DND-41 (cell line): ENCODE measurements at regions not wholly inside any gene's neighbourhood (a gene's known extent, or its start where the extent isn't known, plus 50 kb on each side); places are given as distances from the start of the nearest gene placed in this dataset.

Experiments
- ATAC-seq: fragments of 200-7000 bp; cut with Tn5 transposase; 3 replicates; pipeline ENCODE4 v1.9.1; 2021; ENCODE audit warnings: low read depth; ENCODE audit not compliant: insufficient read depth
- DNase-seq: peaks from one replicate; pipeline ENCODE4 v3.0.0-alpha.2; 2020
- H2AFZ ChIP-seq: 2 replicates; pipeline ENCODE4 v1.6.0; 2012; ENCODE audit warnings: low read depth, low read length
- H3K27ac ChIP-seq: 2 replicates; pipeline ENCODE4 v1.5.1; 2012; ENCODE audit warnings: low read length, inconsistent platforms
- H3K27me3 ChIP-seq: fragments of 200-600 bp; sonication (generic); 2 replicates; pipeline ENCODE4 v1.6.0; 2012; ENCODE audit warnings: low read length, mild to moderate bottlenecking, inconsistent platforms; ENCODE audit not compliant: insufficient read depth, poor library complexity
- H3K36me3 ChIP-seq: 2 replicates; pipeline ENCODE4 v1.5.1; 2012; ENCODE audit warnings: low read length, inconsistent platforms; ENCODE audit not compliant: insufficient read depth
- H3K4me1 ChIP-seq: 2 replicates; pipeline ENCODE4 v1.5.1; 2012; ENCODE audit warnings: mild to moderate bottlenecking, low read length; ENCODE audit not compliant: insufficient read depth
- H3K4me2 ChIP-seq: 2 replicates; pipeline ENCODE4 v1.6.0; 2012; ENCODE audit warnings: mild to moderate bottlenecking, moderate library complexity, low read length, inconsistent platforms; ENCODE audit not compliant: insufficient read depth
- H3K4me3 ChIP-seq, 2 experiments: fragments of 200-600 bp in 1 of 2; shearing (Covaris generic) in 1 of 2; 2 replicates each; pipeline ENCODE4 v1.5.1; 2012 to 2016; ENCODE audit warnings: inconsistent platforms in 2 of 2, low read length in 2 of 2, mild to moderate bottlenecking in 2 of 2, low read depth in 1 of 2, moderate library complexity in 1 of 2
- H3K79me2 ChIP-seq: 2 replicates; pipeline ENCODE4 v1.6.0; 2012; ENCODE audit warnings: low read length, inconsistent platforms; ENCODE audit not compliant: insufficient read depth
- H3K9ac ChIP-seq: 2 replicates; pipeline ENCODE4 v1.6.0; 2012; ENCODE audit warnings: low read depth, mild to moderate bottlenecking, inconsistent platforms, low read length, moderate library complexity
- H3K9me3 ChIP-seq: 2 replicates; pipeline ENCODE4 v1.5.1; 2012; ENCODE audit warnings: low read length, moderate library complexity, mild to moderate bottlenecking, inconsistent platforms; ENCODE audit not compliant: insufficient read depth, severe bottlenecking
- H4K20me1 ChIP-seq: 2 replicates; pipeline ENCODE4 v1.6.0; 2012; ENCODE audit warnings: low read length; ENCODE audit not compliant: insufficient read depth
- EZH2 ChIP-seq: IDR thresholded peaks from 3 replicates; pipeline ENCODE4 v1.6.1; 2012; ENCODE audit warnings: borderline replicate concordance, low read depth, mild to moderate bottlenecking, moderate library complexity, low read length, inconsistent platforms; ENCODE audit not compliant: severe bottlenecking
- TF ChIP-seq, protein P1 (sequence below): IDR thresholded peaks from 2 replicates; pipeline ENCODE4 v1.5.1; 2012; ENCODE audit warnings: borderline replicate concordance, low read length, moderate library complexity, mild to moderate bottlenecking; ENCODE audit not compliant: poor library complexity, severe bottlenecking; ENCODE audit errors: extremely low read depth

DNA sequence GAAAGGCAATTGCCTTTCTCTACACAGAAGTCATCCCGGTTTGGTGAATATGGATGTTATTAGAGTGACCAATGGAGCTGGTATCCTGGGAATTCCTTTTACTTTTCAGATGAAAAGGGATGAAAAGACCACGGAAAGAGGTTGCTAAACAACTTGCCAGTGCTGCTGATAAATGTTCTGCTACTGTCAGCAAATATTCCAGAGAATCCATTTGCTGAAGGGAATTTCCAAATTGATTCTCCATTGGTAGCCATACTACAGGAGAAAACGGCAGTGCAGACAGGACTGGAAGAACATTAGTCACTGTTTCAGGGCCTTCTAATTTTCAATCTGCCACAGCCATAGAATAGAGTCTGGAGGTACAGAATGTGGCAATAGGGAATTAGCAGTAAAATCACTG is 451.5 kb downstream of the PCDH11X start:
- no peak for DNase-seq

DNA sequence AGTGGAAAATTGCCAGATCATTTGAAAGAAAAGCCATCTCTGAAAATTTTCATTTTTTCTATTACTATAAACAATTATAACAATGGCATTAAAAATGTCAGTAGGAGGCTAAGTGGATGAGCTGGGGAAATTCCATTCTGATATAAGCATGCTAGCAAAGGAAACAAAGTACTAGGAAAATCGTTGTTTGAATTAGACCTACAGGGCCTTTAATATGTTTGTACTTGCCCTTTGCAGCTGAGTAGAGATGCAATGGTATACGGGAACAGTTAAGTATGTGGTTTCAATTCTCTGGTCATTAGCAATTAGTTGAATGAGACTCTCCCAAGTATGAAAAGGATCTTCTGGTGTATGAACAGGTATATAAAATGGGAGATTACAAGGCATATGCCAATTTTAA is 452.2 kb downstream of the PCDH11X start:
- Histone ChIP-seq H3K27ac (no peak overlapping the region), H3K79me2 (no peaks in the 10 kb centered on the region), H3K4me3 (no peak overlapping the region), H3K36me3 (no peaks in the 10 kb centered on the region), H2AFZ (no peak overlapping the region), H3K27me3 (no peaks in the 10 kb centered on the region), H3K4me2 (no peak overlapping the region), H3K9me3 (no peaks in the 10 kb centered on the region), H3K9ac (no peak overlapping the region), H3K4me1 (no peaks in the 10 kb centered on the region), H4K20me1 (no peaks in the 10 kb centered on the region)
- no peak for DNase-seq
- ATAC-seq = no peak
- TF ChIP-seq, protein P1, sequence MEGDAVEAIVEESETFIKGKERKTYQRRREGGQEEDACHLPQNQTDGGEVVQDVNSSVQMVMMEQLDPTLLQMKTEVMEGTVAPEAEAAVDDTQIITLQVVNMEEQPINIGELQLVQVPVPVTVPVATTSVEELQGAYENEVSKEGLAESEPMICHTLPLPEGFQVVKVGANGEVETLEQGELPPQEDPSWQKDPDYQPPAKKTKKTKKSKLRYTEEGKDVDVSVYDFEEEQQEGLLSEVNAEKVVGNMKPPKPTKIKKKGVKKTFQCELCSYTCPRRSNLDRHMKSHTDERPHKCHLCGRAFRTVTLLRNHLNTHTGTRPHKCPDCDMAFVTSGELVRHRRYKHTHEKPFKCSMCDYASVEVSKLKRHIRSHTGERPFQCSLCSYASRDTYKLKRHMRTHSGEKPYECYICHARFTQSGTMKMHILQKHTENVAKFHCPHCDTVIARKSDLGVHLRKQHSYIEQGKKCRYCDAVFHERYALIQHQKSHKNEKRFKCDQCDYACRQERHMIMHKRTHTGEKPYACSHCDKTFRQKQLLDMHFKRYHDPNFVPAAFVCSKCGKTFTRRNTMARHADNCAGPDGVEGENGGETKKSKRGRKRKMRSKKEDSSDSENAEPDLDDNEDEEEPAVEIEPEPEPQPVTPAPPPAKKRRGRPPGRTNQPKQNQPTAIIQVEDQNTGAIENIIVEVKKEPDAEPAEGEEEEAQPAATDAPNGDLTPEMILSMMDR = no peak

More for the DNA sequence above, 451.5 kb downstream of the PCDH11X start:
- Histone ChIP-seq H3K36me3 (no peaks in the 10 kb centered on the region), H3K4me1 (no peaks in the 10 kb centered on the region), H3K27me3 (no peaks in the 10 kb centered on the region), H3K79me2 (no peaks in the 10 kb centered on the region), H3K9me3 (no peaks in the 10 kb centered on the region), H3K4me2 (no peak overlapping the region), H4K20me1 (no peaks in the 10 kb centered on the region), H3K9ac (no peak overlapping the region), H3K27ac (no peak overlapping the region), H2AFZ (no peak overlapping the region), H3K4me3 (no peak overlapping the region)
- no peak for ATAC-seq
- TF ChIP-seq, protein P1 = no peak
- TF ChIP-seq EZH2 = no peak

DNA sequence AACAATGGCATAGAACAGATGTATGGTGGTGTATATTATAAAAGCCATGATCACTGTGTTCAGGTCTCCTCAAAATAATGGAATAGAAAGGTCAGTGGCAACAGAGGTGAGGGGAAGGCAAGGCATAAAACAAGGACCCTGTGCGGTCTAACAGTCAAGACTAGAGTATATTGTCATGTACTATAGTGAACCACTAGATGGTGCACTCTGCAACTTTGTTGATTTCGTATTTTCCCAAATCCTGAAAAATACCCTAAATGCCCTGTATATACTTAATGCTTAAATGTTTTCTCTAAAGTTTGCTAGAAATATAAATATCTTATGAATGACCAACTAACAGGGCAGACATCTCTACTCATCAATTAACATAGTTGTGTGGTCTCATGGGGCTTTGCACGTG is 453.0 kb downstream of the PCDH11X start:
- H3K4me1 ChIP-seq = no peaks in the 10 kb centered on the region
- ATAC-seq (no peak), DNase-seq (no peak)
- no peak overlapping the region for H3K4me3 ChIP-seq
- H3K79me2 ChIP-seq = no peaks in the 10 kb centered on the region
- TF ChIP-seq EZH2 = no peak
- TF ChIP-seq, protein P1 = peak; percentile 28
- no peak overlapping the region for H3K9ac ChIP-seq
- H2AFZ ChIP-seq = no peak overlapping the region
- H3K36me3 ChIP-seq = no peaks in the 10 kb centered on the region
- H3K9me3 ChIP-seq = no peaks in the 10 kb centered on the region
- no peak overlapping the region for H3K4me2 ChIP-seq
- no peaks in the 10 kb centered on the region for H3K27me3 ChIP-seq
- H3K27ac ChIP-seq = no peak overlapping the region
- no peaks in the 10 kb centered on the region for H4K20me1 ChIP-seq

DNA sequence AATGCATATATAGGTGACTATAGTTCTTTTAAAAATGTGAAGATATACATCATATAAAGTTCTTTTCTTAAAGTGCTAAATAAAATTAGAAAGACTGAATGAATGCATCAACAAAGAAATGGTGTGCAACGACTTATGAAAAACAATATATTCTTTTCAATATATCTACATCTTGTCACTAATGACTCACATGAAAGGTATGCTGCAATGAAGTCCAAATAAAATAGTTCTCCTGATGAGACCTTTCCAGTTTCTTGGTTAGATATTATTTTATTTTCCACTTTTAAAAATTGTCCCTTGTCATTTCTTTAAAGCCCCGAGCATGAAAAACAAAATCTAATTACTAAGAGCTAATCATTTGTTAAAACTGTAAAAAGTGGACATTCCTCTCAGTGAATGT is 462.1 kb downstream of the PCDH11X start:
- ATAC-seq = no peak
- no peaks in the 10 kb centered on the region for H3K9me3 ChIP-seq
- no peak overlapping the region for H3K4me2 ChIP-seq

More for the DNA sequence above, 462.1 kb downstream of the PCDH11X start:
- no peak for TF ChIP-seq EZH2
- TF ChIP-seq, protein P1 = no peak
- Histone ChIP-seq H3K4me3 (no peak overlapping the region), H2AFZ (no peak overlapping the region), H3K36me3 (no peaks in the 10 kb centered on the region), H3K4me1 (no peaks in the 10 kb centered on the region), H3K79me2 (no peaks in the 10 kb centered on the region), H3K9ac (no peak overlapping the region), H3K27ac (no peak overlapping the region), H3K27me3 (no peaks in the 10 kb centered on the region), H4K20me1 (no peaks in the 10 kb centered on the region)
- DNase-seq = no peak
